Keratinocyte (primary cell): ENCODE measurements at regions not wholly inside any gene's neighbourhood (a gene's known extent, or its start where the extent isn't known, plus 50 kb on each side); places are given as distances from the start of the nearest gene placed in this dataset.

ENCODE experiments used
- DNase-seq: peaks from one replicate; pipeline ENCODE4 v3.0.0-alpha.2; 2011; ENCODE audit warnings: low read depth, missing footprints, low spot score
- FAIRE-seq: peaks from 2 replicates; lab custom pipeline; 2011; peaks lifted over from hg19 to GRCh38; lab: Jason Lieb, UNC
- H2AFZ ChIP-seq: 2 replicates; pipeline ENCODE4 v1.6.0; 2012; ENCODE audit warnings: low read length, control low read depth, inconsistent platforms; ENCODE audit not compliant: control insufficient read depth
- H3K27ac ChIP-seq: 2 replicates; pipeline ENCODE4 v1.5.1; 2011; ENCODE audit warnings: low read length; ENCODE audit not compliant: control insufficient read depth, insufficient read depth
- H3K27me3 ChIP-seq: 3 replicates; pipeline ENCODE4 v1.6.0; 2011; ENCODE audit warnings: low read length; ENCODE audit not compliant: control insufficient read depth, insufficient read depth; ENCODE audit errors: extremely low read depth
- H3K36me3 ChIP-seq, 2 experiments: 2 replicates in 1 of 2; 3 replicates in 1 of 2; pipeline ENCODE4 v1.5.1; 2011; ENCODE audit warnings: low read length in 2 of 2, mild to moderate bottlenecking in 1 of 2; ENCODE audit not compliant: control insufficient read depth in 2 of 2, insufficient read depth in 2 of 2; ENCODE audit errors: extremely low read depth in 1 of 2
- H3K4me1 ChIP-seq: 3 replicates; pipeline ENCODE4 v1.5.1; 2011; ENCODE audit warnings: low read length; ENCODE audit not compliant: control insufficient read depth, insufficient read depth; ENCODE audit errors: extremely low read depth
- H3K4me2 ChIP-seq: 3 replicates; pipeline ENCODE4 v1.6.0; 2011; ENCODE audit warnings: low read depth, low read length; ENCODE audit not compliant: control insufficient read depth, insufficient read depth; ENCODE audit errors: extremely low read depth
- H3K4me3 ChIP-seq, 3 experiments: fragments of 200-600 bp in 1 of 3; sonication (generic) in 1 of 3; 2 replicates in 2 of 3; 3 replicates in 1 of 3; pipeline ENCODE4 v1.5.1; 2011 to 2016; ENCODE audit warnings: low read length in 3 of 3, mild to moderate bottlenecking in 3 of 3, control low read depth in 2 of 3, inconsistent platforms in 1 of 3, low read depth in 1 of 3, mixed read lengths in 1 of 3, mixed run types in 1 of 3, moderate library complexity in 1 of 3; ENCODE audit not compliant: control insufficient read depth in 2 of 3, insufficient read depth in 2 of 3; ENCODE audit errors: extremely low read depth in 1 of 3
- H3K79me2 ChIP-seq: 2 replicates; pipeline ENCODE4 v1.6.0; 2012; ENCODE audit warnings: low read length; ENCODE audit not compliant: control insufficient read depth, insufficient read depth
- H3K9ac ChIP-seq: 3 replicates; pipeline ENCODE4 v1.6.0; 2011; ENCODE audit warnings: low read length; ENCODE audit not compliant: control insufficient read depth, insufficient read depth; ENCODE audit errors: extremely low read depth
- H3K9me1 ChIP-seq: 3 replicates; pipeline ENCODE4 v1.6.0; 2011; ENCODE audit warnings: low read length; ENCODE audit not compliant: control insufficient read depth, insufficient read depth; ENCODE audit errors: extremely low read depth
- H3K9me3 ChIP-seq: 2 replicates; pipeline ENCODE4 v1.5.1; 2012; ENCODE audit warnings: low read depth, low read length; ENCODE audit not compliant: control insufficient read depth
- H4K20me1 ChIP-seq: 3 replicates; pipeline ENCODE4 v1.6.0; 2011; ENCODE audit warnings: low read length; ENCODE audit not compliant: control insufficient read depth, insufficient read depth; ENCODE audit errors: extremely low read depth
- EZH2 ChIP-seq: IDR thresholded peaks from one replicate; pipeline ENCODE4 v1.6.1; 2012; ENCODE audit warnings: inconsistent platforms, mild to moderate bottlenecking, low read length, moderate library complexity
- dilution Hi-C: fragments of 300-500 bp; cut with MboI; formaldehyde crosslinking; loops from one replicate; pipeline ENCODE4 v1.7.0; 2020; ENCODE audit warnings: low sequenced_read_pairs; ENCODE audit not compliant: extremely low pct_ligation_motif_present
- TF ChIP-seq, protein P1 (sequence below), 3 experiments: IDR thresholded peaks in 1 of 3; conservative IDR thresholded peaks in 1 of 3; optimal IDR thresholded peaks in 1 of 3; 2 replicates in 2 of 3; 3 replicates in 1 of 3; pipeline versions ENCODE3 to v1.5.1; 2011; ENCODE audit warnings: low read length in 3 of 3, mild to moderate bottlenecking in 3 of 3, moderate library complexity in 2 of 3, control low read depth in 1 of 3, inconsistent platforms in 1 of 3; ENCODE audit not compliant: insufficient read depth in 2 of 3; ENCODE audit errors: extremely low read depth in 1 of 3

- Histone ChIP-seq H3K27me3 (no peaks in the 10 kb centered on the region), H3K9me1 (no peaks in the 10 kb centered on the region), H3K36me3 (no peaks in the 10 kb centered on the region), H3K79me2 (no peaks in the 10 kb centered on the region), H3K9me3 (no peaks in the 10 kb centered on the region), H3K4me2 (no peak overlapping the region), H3K27ac (no peak overlapping the region), H3K9ac (no peak overlapping the region), H4K20me1 (no peaks in the 10 kb centered on the region), H2AFZ (no peak overlapping the region), H3K4me3 (no peak overlapping the region), H3K4me1 (no peaks in the 10 kb centered on the region)
- dilution Hi-C loops, result no loop called here
- no peak for TF ChIP-seq EZH2
- TF ChIP-seq, protein P1, sequence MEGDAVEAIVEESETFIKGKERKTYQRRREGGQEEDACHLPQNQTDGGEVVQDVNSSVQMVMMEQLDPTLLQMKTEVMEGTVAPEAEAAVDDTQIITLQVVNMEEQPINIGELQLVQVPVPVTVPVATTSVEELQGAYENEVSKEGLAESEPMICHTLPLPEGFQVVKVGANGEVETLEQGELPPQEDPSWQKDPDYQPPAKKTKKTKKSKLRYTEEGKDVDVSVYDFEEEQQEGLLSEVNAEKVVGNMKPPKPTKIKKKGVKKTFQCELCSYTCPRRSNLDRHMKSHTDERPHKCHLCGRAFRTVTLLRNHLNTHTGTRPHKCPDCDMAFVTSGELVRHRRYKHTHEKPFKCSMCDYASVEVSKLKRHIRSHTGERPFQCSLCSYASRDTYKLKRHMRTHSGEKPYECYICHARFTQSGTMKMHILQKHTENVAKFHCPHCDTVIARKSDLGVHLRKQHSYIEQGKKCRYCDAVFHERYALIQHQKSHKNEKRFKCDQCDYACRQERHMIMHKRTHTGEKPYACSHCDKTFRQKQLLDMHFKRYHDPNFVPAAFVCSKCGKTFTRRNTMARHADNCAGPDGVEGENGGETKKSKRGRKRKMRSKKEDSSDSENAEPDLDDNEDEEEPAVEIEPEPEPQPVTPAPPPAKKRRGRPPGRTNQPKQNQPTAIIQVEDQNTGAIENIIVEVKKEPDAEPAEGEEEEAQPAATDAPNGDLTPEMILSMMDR (optimal IDR thresholded peaks at IDR 0.05 in 1 of 3, IDR thresholded peaks at IDR 0.05 in 1 of 3, conservative IDR thresholded peaks at IDR 0.05 in 1 of 3; ENCODE audit: extremely low read depth in 1 of 3, insufficient read depth in 2 of 3, low read length in 3 of 3), result no peak
- FAIRE-seq, result no peak
- DNase-seq, result no peak
Observed at GRCh38 chr3:162612991-162613390, 1116.4 kb downstream of the OTOL1 start.

DNA sequence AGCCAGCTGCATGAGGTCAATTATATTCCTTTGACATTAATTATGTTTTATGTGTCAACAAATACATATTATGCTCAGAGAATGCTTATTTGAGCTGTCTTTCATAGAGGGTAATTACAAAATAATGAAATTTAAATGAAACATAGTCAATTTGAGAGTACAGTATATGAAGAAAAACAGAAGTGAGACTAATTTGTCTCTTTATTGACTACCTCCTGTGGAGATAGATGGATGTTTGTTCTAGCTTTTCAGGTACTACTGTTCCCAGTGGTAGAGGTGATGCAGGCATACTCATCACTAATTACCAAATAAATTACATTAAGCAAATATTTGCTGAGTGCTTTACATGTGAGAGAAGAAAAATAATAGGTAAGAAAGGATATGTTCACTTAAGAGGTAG, 1129.6 kb downstream of the OTOL1 start:
- no peaks in the 10 kb centered on the region for H4K20me1 ChIP-seq
- no peak overlapping the region for H3K9ac ChIP-seq
- TF ChIP-seq, protein P1 (optimal IDR thresholded peaks at IDR 0.05 in 1 of 3, IDR thresholded peaks at IDR 0.05 in 1 of 3, conservative IDR thresholded peaks at IDR 0.05 in 1 of 3; ENCODE audit: extremely low read depth in 1 of 3, insufficient read depth in 2 of 3, low read length in 3 of 3), result no peak
- no peak for TF ChIP-seq EZH2
- H3K79me2 ChIP-seq, result no peaks in the 10 kb centered on the region
- H3K27me3 ChIP-seq, result no peaks in the 10 kb centered on the region
- no peak for DNase-seq
- H3K36me3 ChIP-seq, result no peaks in the 10 kb centered on the region
- no peak overlapping the region for H3K27ac ChIP-seq
- no peaks in the 10 kb centered on the region for H3K9me1 ChIP-seq
- FAIRE-seq, result no peak
- no peaks in the 10 kb centered on the region for H3K9me3 ChIP-seq
- no peak overlapping the region for H3K4me2 ChIP-seq
- dilution Hi-C loops, result no loop called here
- H3K4me3 ChIP-seq, result no peak overlapping the region
- H2AFZ ChIP-seq, result no peak overlapping the region
- no peaks in the 10 kb centered on the region for H3K4me1 ChIP-seq
